ENCODE measurements at regions not wholly inside any gene's neighbourhood (a gene's known extent, or its start where the extent isn't known, plus 50 kb on each side); places are given as distances from the start of the nearest gene placed in this dataset.

DNA sequence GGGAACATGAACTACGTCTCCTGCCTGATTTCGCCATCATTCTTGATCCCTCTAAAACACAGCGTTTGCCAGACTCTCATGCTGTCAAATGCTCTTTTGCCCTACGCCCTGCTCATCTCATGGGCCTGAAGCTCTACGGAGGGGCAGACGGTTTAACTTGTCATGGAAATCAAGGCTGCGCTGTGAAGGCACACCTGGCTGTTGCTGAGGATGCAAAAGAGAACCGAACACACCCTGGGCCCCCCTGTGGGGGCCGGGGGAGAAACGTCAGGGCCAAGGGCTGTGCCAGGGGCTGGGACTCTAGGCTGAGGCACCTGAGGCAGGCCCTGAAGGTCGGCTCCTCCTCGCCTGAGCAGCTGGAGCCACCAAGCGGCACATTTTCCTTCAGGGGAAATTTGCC lies 957.2 kb downstream of the BRD1 start:
- H3K4me3 ChIP-seq (ENCODE audit: low read depth, low read length): no peak overlapping the region
- no peak for DNase-seq (ENCODE audit: low read depth)
- TF ChIP-seq, protein P1, sequence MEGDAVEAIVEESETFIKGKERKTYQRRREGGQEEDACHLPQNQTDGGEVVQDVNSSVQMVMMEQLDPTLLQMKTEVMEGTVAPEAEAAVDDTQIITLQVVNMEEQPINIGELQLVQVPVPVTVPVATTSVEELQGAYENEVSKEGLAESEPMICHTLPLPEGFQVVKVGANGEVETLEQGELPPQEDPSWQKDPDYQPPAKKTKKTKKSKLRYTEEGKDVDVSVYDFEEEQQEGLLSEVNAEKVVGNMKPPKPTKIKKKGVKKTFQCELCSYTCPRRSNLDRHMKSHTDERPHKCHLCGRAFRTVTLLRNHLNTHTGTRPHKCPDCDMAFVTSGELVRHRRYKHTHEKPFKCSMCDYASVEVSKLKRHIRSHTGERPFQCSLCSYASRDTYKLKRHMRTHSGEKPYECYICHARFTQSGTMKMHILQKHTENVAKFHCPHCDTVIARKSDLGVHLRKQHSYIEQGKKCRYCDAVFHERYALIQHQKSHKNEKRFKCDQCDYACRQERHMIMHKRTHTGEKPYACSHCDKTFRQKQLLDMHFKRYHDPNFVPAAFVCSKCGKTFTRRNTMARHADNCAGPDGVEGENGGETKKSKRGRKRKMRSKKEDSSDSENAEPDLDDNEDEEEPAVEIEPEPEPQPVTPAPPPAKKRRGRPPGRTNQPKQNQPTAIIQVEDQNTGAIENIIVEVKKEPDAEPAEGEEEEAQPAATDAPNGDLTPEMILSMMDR (IDR thresholded peaks at IDR 0.05; ENCODE audit: low read depth, low read length, missing control alignments): no peak

DNA sequence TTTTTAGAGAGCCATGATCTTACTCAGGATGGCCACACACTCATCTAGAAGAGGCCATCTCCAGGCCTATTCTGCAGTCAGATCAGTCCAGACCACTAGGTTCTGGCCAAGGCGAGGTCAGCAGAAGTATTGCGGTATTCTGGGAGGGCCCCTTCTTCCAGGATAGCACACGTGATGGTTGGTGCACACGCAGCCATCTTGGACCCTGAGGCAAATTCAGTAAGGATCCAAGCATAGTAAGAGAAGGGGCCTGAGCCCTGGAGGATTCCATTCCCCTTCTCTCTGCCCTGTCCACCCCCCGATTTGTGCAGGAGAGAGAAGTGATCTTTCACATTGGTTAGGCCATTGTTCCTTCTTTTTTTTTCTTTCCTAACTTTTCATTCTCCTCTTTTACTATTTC lies 957.9 kb downstream of the BRD1 start:
- H3K4me3 ChIP-seq (ENCODE audit: low read depth, low read length): no peak overlapping the region
- DNase-seq (ENCODE audit: low read depth): no peak
- TF ChIP-seq, protein P1 (IDR thresholded peaks at IDR 0.05; ENCODE audit: low read depth, low read length, missing control alignments): no peak

DNA sequence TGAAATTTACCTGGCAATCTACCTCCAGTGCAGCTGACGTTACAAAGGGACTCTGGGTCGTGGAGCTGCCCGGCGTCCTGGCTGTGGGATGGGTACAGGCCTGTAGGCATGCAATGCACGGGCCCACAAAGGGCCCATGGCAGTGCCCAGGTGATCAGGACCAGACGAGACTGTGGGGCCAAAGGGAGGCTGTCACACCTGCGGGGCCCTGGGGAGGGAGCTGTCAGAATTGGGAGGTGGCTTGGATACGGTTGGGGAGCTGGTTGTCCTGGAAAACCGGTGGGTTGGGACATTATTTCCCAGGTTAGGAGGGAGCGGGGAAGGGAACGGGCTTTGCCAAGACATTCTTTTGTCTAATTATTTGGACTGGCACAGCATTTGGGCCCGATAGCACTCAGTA lies 958.5 kb downstream of the BRD1 start:
- TF ChIP-seq, protein P1 (IDR thresholded peaks at IDR 0.05; ENCODE audit: low read depth, low read length, missing control alignments): no peak
- DNase-seq (ENCODE audit: low read depth): no peak
- no peak overlapping the region for H3K4me3 ChIP-seq (ENCODE audit: low read depth, low read length)

DNA sequence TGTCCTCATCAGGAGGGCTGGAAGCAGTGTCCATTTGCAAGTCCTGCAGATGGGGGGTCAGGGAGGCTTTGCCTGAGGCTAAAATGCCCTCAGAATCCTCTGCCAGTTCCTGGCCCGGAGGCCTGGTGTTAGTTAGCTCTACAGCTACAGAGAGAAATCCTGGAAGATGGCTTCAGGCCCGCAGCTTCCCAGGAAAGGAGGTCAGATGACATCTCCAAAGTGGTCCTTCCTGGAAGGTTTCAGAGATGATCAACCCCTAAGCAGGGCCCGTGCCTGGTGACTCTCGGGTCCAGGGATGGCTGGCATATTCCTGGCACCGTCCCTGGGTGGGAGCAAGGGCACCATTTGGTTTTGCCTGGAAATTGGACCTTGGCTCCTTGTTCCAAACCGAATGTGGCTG lies 959.1 kb downstream of the BRD1 start:
- no peak overlapping the region for H3K4me3 ChIP-seq (ENCODE audit: low read depth, low read length)
- TF ChIP-seq, protein P1 (IDR thresholded peaks at IDR 0.05; ENCODE audit: low read depth, low read length, missing control alignments): no peak
- no peak for DNase-seq (ENCODE audit: low read depth)

DNA sequence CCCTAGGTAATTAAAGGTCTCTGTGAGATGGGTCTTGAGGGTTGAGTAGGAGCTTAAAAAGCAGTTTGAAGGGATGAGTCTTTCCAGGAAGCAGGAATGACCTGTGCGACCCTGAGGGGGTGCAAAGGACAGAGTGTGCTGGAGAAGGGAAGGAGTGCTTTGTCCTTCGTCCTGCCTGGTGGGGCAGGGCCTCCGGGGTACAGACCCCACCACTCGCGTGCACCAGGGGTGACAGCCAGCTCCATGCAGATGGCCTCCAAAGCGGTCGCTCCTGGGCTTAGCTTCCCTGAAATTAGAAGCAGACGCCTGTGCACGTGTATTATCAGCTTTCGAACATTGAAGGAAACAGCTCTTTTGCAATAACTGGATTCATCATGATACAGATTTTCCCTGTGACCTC lies 959.8 kb downstream of the BRD1 start:
- TF ChIP-seq, protein P1 (IDR thresholded peaks at IDR 0.05; ENCODE audit: low read depth, low read length, missing control alignments): no peak
- DNase-seq (ENCODE audit: low read depth): no peak
- H3K4me3 ChIP-seq (ENCODE audit: low read depth, low read length): no peak overlapping the region

DNA sequence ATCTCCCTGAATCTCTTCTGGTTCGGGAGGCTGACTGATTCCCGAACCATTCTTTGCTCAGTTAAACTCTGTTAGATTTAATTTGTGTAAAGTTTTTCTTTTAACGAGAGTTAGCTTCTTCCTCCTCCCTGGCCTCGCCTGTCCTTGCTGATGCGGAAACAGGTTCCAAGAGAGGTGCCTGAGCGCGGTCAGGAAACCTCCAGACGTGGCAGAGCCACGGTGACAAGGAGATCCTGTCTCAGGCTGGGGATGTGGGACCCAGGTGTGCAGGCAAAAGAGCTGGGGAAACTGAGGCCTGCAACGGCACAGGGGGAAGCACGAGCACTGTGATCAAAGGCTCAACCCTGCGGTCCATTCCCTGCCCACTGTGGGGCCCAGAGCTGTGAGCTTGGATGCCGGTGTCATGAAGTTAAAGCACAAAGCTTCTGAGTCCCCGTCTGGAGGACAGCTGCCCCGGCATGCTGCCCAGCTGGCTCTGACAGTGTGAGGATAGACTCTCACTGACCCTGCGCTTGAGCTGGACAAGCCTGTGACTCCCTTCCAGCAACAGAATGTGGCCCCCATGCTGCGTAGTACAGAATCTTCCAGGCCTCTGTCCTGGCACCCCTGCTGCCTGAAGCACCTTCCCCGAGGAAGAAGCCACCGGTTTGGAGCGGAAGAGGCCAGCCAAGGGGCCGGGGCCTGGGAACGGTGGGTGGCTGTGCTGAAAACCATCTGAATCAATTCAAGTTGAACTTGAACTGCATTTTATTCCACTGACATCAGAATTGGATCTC lies 960.6 kb downstream of the BRD1 start:
- no peak for DNase-seq (ENCODE audit: low read depth)
- TF ChIP-seq, protein P1 (IDR thresholded peaks at IDR 0.05; ENCODE audit: low read depth, low read length, missing control alignments): no peak
- H3K4me3 ChIP-seq (ENCODE audit: low read depth, low read length): no peak overlapping the region

DNA sequence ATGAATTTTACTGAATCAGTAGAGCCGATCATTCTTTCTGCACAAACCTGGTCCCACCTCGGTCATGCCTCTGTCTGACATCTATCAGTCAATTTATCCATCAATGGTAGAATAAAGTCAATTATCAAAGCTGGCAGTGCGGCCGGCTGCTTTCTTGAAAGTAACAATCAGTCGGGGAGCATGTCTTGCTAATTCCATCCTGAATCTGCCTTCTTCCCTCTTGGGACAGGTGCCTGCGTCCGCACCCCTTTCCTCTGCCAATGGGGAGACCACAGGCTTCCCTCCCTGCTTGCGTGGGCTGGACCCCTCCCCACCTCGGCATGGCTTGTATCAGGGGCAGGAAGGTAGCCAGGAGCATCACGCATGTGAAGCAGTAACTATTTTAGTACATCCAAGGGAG lies 962.9 kb downstream of the BRD1 start:
- TF ChIP-seq, protein P1 (IDR thresholded peaks at IDR 0.05; ENCODE audit: low read depth, low read length, missing control alignments): no peak
- no peak overlapping the region for H3K4me3 ChIP-seq (ENCODE audit: low read depth, low read length)
- DNase-seq (ENCODE audit: low read depth): no peak
